T47D (cell line): ENCODE measurements at regions not wholly inside any gene's neighbourhood (a gene's known extent, or its start where the extent isn't known, plus 50 kb on each side); places are given as distances from the start of the nearest gene placed in this dataset.

Experiments used
- DNase-seq, 2 experiments: peaks; one replicate each; pipeline versions ENCODE4 v3.0.0 to v3.0.0-alpha.2; 2011 to 2012; ENCODE audit warnings: low read depth in 1 of 2, low spot score in 1 of 2
- JUND ChIP-seq: IDR thresholded peaks from 2 replicates; pipeline ENCODE4 v1.6.1; 2012; ENCODE audit warnings: low read depth
- in situ Hi-C: cut with HindIII; loops from 2 replicates; pipeline ENCODE4 v1.10.0; 2016; ENCODE audit warnings: low sequenced_read_pairs, low pct_unique_long_range_greater_than_20kb

DNA sequence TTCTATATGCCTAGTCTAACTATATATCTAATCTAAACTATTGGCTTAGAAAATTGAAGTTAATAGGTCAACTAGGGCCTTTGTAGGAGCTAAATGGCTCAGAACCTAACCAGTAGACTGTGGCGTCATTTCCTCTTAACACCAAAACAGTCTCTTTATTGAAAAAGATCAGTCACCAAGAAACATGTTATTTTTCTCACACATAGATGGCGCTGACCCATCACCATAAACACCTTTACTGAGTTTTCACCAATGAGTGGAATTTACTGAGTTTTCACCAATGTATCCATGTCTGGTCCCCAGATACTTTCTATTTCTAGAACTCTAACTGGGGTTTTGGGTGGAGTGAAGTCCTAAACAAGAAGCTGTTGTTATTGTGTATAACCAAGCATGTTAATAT lies 636.0 kb downstream of the BCKDHB start:
- DNase-seq = peak in 1 of 2 experiments; percentile 50
- no peak for TF ChIP-seq JUND
- in situ Hi-C loops = no loop called here

DNA sequence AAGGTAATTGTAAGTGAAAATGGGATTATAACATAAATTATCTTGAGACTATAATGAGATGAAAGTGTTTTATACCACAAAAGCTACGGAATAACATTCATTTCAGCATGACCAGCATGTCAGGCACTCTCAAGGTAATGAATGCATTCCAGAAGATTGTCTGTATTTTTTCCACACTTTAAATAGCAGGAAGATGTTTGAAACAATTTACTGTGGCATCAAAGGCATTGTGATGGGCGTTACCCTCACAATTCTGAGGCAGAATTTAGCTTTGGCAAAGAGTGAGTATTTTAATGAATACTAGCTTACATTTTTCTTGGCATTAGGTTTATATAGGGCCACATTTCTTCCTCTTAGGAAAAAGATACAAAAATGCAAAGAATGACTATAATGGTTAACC lies 627.2 kb downstream of the BCKDHB start:
- DNase-seq = no peak
- in situ Hi-C loops = no loop called here
- no peak for TF ChIP-seq JUND

DNA sequence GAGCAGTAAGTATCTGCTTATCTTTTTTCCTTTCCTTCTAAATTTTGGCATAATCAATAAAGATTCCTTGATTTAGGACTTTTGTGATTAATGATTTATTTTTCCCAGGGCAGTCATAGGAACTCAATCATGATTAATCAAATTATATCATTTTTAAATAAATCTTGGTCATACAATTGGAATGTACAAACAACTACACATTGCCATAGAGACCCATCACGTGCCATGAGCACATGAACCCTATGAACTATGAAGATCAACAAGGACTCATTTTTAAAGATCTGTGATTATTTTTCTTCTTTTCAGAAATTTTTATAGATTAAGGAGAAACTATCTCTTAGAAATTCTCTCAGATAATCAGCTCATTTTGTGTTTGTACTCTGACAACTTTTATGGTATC lies 622.4 kb downstream of the BCKDHB start:
- in situ Hi-C loops = no loop called here
- no peak for TF ChIP-seq JUND
- no peak for DNase-seq

DNA sequence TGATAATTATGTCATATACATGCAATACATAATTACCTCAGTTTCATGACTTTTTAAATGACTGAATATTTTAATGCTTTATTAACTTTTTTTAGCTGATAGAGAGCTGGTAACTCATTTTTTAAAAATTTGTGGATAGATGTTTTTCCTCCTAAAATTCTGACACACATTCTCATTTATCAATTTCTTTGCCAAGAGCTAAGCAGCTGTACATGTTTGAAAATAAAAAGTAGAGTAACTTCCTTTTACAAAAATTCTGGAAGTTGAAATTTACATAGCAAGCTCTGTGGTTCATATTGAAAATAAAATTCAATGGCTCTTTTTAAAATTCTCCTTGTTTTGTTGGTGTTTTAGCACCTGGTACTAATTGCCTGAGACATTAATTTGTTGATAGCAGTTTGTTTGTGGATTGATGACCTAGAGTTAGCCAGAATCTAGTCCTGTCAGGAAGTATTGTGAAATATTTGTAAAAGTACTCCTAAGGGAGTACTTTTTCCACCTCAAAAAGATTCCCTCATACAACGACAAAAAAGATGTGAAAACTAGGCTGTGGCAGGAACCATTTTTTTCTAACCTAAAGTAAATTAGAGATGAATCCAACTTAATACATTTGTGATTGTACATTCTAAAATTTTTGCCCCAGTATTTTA lies 621.8 kb downstream of the BCKDHB start:
- in situ Hi-C loops = no loop called here
- DNase-seq = no peak
- TF ChIP-seq JUND = no peak

DNA sequence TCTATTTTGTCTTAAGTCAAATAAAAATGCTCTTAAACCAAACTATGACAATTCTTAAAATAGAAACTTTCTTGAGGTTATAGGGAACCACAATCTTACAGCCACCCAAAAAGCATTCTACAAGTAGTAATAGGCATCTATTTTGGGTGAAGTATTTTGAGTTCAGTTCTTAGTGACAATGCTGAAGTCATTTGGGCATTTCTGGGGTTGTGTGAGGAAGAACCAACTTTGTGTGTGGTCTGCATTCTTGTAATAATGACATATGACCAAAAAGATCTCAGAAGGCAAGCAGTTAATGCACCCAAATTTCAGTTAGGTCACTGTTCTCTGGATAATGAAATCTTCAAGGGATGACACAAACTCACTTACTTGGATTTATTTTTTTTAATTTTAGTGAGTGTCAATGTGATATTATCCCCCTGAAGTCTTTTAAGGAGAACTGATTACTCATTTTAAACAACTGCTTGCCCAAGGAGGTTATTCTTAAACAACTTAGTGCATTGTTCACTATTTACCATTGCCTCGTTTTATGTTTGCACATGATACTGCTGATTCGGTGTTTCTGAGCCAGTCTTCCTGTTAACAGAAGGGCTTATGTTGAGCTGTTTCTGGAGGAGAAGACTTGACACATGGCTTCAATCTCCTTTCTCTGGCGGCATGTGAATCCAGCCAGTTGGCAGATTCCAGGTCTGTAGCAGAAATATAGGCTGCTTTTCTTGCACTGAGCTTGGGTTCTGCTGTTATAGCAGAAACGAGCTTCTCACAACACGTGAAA lies 618.9 kb downstream of the BCKDHB start:
- in situ Hi-C loops = no loop called here
- TF ChIP-seq JUND = no peak
- peak in 1 of 2 experiments; percentile 2 for DNase-seq

DNA sequence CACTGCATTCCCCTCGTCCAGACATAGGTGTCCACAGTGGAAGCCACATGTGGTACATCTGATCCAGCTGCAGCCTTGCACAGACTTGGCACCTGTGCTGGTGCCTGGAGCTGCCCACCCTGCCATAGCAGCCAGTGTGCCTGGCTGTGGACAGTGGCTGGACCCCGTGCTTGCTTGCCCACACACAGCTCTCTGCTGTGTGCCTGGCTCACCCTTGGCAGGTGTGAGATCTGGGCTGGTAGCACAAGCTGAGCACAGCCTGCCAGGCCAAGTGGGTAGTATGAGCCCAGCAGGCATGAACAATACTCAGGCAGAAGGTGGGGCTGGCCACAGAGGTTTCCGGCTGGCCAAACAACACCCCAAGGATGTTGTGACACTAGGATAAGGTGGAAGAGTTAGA lies 614.4 kb downstream of the BCKDHB start:
- in situ Hi-C loops = no loop called here
- DNase-seq = no peak
- no peak for TF ChIP-seq JUND

DNA sequence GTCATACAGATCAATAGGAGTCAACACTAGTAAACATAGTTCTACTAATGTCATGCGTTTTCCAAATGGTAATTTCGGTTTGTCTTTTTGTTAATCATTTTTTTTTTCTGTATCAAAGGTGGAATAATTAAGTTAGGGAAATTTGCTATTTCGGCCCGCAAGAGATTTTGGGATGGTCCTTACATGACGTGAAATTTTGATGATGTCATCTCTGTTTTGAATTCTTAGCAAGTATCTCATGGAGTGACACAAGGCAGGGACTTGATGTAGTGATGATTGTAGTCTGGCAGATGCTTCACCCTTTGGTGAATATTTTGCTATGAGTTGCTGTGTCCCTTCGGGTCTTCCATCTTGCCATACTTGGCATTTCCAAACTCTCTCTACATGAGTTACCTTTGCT lies 608.0 kb downstream of the BCKDHB start:
- in situ Hi-C loops = no loop called here
- TF ChIP-seq JUND = no peak
- no peak for DNase-seq

DNA sequence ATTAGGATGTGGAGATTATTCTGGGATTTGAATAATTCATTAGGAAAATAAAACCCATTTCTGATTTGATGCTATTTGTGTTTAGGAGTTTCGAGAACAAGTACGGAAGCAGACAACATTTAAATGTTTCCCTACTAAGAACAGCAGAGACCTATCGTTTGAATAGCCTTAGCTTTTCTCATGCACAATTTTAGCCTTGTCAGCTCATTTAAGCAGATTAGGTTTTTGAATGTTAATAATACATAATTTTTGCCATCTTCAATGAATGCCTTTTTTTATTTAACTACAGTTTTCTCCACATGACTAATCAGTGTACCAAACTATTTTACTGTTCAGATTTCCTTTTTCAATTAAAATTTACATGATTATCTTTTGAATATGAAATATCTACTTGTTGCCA lies 592.0 kb downstream of the BCKDHB start:
- no peak for DNase-seq
- TF ChIP-seq JUND = no peak
- in situ Hi-C loops = no loop called here

DNA sequence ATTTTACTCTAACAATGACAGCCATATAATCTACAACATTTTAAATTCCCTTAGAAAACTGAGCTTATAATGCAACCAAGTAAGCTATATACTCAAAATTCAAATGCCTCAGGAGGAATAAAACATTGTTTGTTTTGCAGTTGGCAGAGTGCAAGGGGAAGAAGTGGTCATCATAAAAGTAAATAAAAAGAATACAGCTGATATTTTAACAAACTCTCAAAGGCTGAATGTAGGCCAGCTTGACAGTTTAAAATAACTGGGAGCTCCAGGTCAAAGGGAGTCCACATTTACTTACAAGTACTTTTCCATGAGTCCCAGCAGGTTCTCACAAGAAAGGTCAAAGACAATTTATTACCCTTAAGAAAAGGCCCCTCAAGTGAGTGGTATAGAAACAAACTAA lies 589.8 kb downstream of the BCKDHB start:
- no peak for TF ChIP-seq JUND
- peak in 1 of 2 experiments; percentile 27 for DNase-seq
- in situ Hi-C loops = no loop called here

DNA sequence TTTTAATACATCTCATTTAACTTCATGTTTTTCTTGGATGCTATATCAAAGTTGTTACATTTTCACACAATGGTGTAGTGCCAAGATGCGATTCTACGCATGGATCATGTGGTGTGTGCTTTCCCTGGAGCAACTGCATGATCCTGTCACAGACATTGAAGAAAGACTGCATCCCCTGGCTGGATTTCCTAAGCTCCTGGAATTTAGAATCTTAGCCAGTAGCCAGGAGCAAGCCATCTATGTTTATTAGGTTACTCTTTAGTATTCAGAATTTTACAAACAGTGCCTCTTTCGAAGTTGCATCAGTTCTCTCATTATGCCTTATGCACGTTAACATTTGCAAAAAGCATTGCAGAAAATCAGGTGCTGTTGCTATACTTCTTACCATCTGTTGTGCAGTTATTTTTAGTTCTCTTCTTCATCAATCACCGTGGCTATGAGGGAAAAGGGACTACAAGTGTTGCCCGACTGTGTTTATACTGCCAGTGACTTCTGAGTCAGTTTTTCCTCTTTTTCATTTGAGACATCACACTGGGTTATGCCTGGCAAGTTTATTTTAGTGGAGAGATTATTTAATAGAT lies 584.2 kb downstream of the BCKDHB start:
- peak in 1 of 2 experiments; percentile 1 for DNase-seq
- no peak for TF ChIP-seq JUND
- in situ Hi-C loops = no loop called here

DNA sequence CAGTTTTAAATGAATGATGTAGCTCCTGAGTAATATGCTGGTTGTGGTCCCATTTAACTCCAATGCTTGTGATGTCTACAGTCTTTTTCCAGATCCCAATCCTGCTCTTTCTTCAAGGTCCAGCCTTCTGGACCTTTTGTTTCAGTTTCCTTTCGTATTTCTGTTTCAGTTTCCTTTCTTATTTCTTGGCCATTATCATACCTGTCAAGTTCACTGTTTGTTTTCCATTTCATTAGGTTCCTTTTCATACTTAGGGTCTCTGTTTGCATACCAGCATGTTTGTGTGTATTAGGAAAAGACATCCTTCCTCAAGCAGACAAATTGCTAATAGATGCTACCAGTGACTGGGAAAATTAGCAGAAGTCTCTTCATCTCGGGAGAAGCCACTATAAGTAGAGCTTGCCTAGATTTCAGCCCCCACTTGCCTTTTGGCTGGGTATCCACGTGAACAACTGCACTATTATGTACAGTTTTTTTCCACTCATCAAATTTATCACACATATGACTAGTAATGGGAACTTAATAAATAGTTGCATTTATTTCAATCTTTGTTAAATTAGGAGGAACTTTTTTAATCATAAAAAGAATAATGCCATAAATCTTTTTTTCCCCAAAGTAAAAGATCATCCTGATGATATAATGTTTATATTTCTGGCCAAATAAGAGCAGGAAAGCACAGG lies 583.4 kb downstream of the BCKDHB start:
- no peak for TF ChIP-seq JUND
- in situ Hi-C loops = no loop called here
- DNase-seq = no peak

DNA sequence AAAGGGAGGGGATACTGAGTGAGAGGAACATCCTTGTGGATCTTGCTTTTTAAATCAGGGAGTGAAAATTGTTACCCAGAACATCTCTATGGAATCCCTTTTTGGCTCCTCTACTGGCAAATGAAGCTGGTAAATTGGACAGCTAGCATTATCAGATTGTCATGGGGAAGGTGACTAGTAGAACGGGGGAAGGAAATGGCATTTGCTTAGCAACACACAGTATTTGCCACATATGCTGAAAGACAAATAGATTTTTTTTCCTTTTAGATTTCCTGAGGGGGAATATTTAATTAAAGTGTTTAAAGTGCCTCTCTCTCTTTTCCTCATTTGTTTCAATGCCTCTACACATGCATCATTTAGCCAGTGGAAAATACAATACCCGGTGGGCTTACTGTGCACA lies 573.5 kb downstream of the BCKDHB start:
- in situ Hi-C loops = no loop called here
- DNase-seq = no peak
- TF ChIP-seq JUND = no peak

DNA sequence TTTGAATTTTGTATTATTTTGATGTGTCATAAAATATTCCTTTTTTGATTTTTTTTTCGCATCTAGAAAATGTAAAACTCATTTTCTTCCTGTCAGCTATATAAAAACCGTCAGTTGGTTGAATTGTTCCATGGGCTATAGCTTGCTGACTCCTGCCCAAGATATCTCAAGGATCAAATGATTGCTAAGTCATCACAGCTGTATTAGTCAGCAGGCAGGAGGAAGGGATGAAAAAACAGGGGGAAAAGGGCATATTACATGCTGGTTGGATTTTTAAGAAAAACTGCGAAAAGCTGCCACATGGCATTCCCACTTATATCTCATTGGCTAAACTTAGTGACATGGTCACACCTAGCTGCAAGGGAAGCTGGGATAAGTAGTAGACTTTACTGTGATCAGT lies 569.9 kb downstream of the BCKDHB start:
- no peak for DNase-seq
- in situ Hi-C loops = no loop called here
- no peak for TF ChIP-seq JUND
